ENCODE measurements at regions not wholly inside any gene's neighbourhood (a gene's known extent, or its start where the extent isn't known, plus 50 kb on each side); places are given as distances from the start of the nearest gene placed in this dataset.

- Histone ChIP-seq H3K27me3 (no peaks in the 10 kb centered on the region), H3K4me1 (ENCODE audit: insufficient read depth) (no peaks in the 10 kb centered on the region), H3K36me3 (no peaks in the 10 kb centered on the region), H3K4me3 (no peak overlapping the region), H3K9me3 (no peaks in the 10 kb centered on the region), H3K27ac (no peak overlapping the region)
- DNase-seq: no peak
- intact Hi-C loops (cut with DNase I): no loop called here
- WGBS, 3 donors: 82 to 87% (median 87%) methylated on average over 9 of the region's 9 CpGs
- TF ChIP-seq POLR2A (IDR thresholded peaks at IDR 0.05) (no peak), EP300 (IDR thresholded peaks at IDR 0.05) (no peak), CTCF (IDR thresholded peaks at IDR 0.05) (no peak)
Observed at GRCh38 chr15:29334544-29334943, 64.9 kb upstream of the NSMCE3 start.

- Histone ChIP-seq H3K27ac (no peak overlapping the region), H3K36me3 (no peaks in the 10 kb centered on the region), H3K27me3 (no peaks in the 10 kb centered on the region), H3K4me3 (no peak overlapping the region), H3K4me1 (ENCODE audit: insufficient read depth) (no peaks in the 10 kb centered on the region), H3K9me3 (no peaks in the 10 kb centered on the region)
- no peak for TF ChIP-seq POLR2A (IDR thresholded peaks at IDR 0.05)
- TF ChIP-seq EP300 (IDR thresholded peaks at IDR 0.05): no peak
- no peak for TF ChIP-seq CTCF (IDR thresholded peaks at IDR 0.05)
- DNase-seq: no peak
- intact Hi-C loops (cut with DNase I): no loop called here
- 74 to 95% (median 84%) methylated on average over 6 of the region's 6 CpGs for WGBS, 3 donors
Observed at GRCh38 chr15:29333261-29333660, 63.6 kb upstream of the NSMCE3 start.

- Histone ChIP-seq H3K9me3 (no peaks in the 10 kb centered on the region), H3K4me3 (no peak overlapping the region), H3K4me1 (ENCODE audit: insufficient read depth) (no peaks in the 10 kb centered on the region), H3K27ac (no peak overlapping the region), H3K27me3 (no peaks in the 10 kb centered on the region), H3K36me3 (no peaks in the 10 kb centered on the region)
- WGBS, 3 donors: 64 to 80% (median 67%) methylated on average over 6 of the region's 6 CpGs
- no peak for TF ChIP-seq POLR2A (IDR thresholded peaks at IDR 0.05)
- TF ChIP-seq CTCF (IDR thresholded peaks at IDR 0.05): no peak
- TF ChIP-seq EP300 (IDR thresholded peaks at IDR 0.05): no peak
- intact Hi-C loops (cut with DNase I): no loop called here
- no peak for DNase-seq
Observed at GRCh38 chr15:29331669-29332068, 62.0 kb upstream of the NSMCE3 start.

- DNase-seq: no peak
- H3K36me3 ChIP-seq: no peaks in the 10 kb centered on the region
- intact Hi-C loops (cut with DNase I): no loop called here
- H3K4me3 ChIP-seq: no peak overlapping the region
- no peaks in the 10 kb centered on the region for H3K4me1 ChIP-seq (ENCODE audit: insufficient read depth)
- 87 to 91% (median 88%) methylated on average over 10 of the region's 10 CpGs for WGBS, 3 donors
- no peak overlapping the region for H3K27ac ChIP-seq
- no peaks in the 10 kb centered on the region for H3K9me3 ChIP-seq
- TF ChIP-seq POLR2A (IDR thresholded peaks at IDR 0.05) (no peak), EP300 (IDR thresholded peaks at IDR 0.05) (no peak), CTCF (IDR thresholded peaks at IDR 0.05) (no peak)
- H3K27me3 ChIP-seq: no peaks in the 10 kb centered on the region
Observed at GRCh38 chr15:29331071-29331470, 61.4 kb upstream of the NSMCE3 start.

- no peaks in the 10 kb centered on the region for H3K36me3 ChIP-seq
- DNase-seq: no peak
- no peak overlapping the region for H3K27ac ChIP-seq
- intact Hi-C loops (cut with DNase I): no loop called here
- no peaks in the 10 kb centered on the region for H3K27me3 ChIP-seq
- no peak overlapping the region for H3K4me3 ChIP-seq
- TF ChIP-seq CTCF (IDR thresholded peaks at IDR 0.05) (no peak), EP300 (IDR thresholded peaks at IDR 0.05) (no peak), POLR2A (IDR thresholded peaks at IDR 0.05) (no peak)
- no peaks in the 10 kb centered on the region for H3K9me3 ChIP-seq
- no peaks in the 10 kb centered on the region for H3K4me1 ChIP-seq (ENCODE audit: insufficient read depth)
- 0 to 38% (median 3%) methylated on average over 1 of the region's 1 CpG for WGBS, 3 donors
Observed at GRCh38 chr15:29324746-29325145, 55.1 kb upstream of the NSMCE3 start.

All from ovary (tissue), 7 donors.